ENCODE measurements at regions not wholly inside any gene's neighbourhood (a gene's known extent, or its start where the extent isn't known, plus 50 kb on each side); places are given as distances from the start of the nearest gene placed in this dataset.
"Not testable (repeated sequence)": the region's sequence is repeated elsewhere in the genome, so short reads cannot be mapped to it uniquely, and the experiment has no call there.

- CTCF ChIA-PET, result no interaction called here
- POLR2A ChIA-PET, result no interaction called here
- TF ChIP-seq CTBP1 (IDR thresholded peaks at IDR 0.05; ENCODE audit: borderline replicate concordance) (no peak), SP1 (IDR thresholded peaks at IDR 0.05) (no peak), ZNF384 (IDR thresholded peaks at IDR 0.05) (no peak), ELF4 (IDR thresholded peaks at IDR 0.05) (no peak), FOXK2 (IDR thresholded peaks at IDR 0.05) (no peak), LEF1 (IDR thresholded peaks at IDR 0.05; ENCODE audit: borderline replicate concordance) (no peak)
- DNase-seq (ENCODE audit: extremely low spot score), result no peak
These were observed 276.2 kb upstream of the SEMA3C start for GRCh38 chr7:81195033-81195432.

GRCh38 chr7:81190997-81191768 lies 272.3 kb upstream of the SEMA3C start:
- no peak for TF ChIP-seq HDGF (IDR thresholded peaks at IDR 0.05; ENCODE audit: borderline replicate concordance)
- DNase-seq (ENCODE audit: extremely low spot score), result no peak
- CTCF ChIA-PET, result no interaction called here

GRCh38 chr7:81187753-81188152 lies 268.9 kb upstream of the SEMA3C start:
- TF ChIP-seq FOXA1 (IDR thresholded peaks at IDR 0.05) (no peak), ZNF384 (IDR thresholded peaks at IDR 0.05) (no peak), LEF1 (IDR thresholded peaks at IDR 0.05; ENCODE audit: borderline replicate concordance) (no peak), TARDBP (IDR thresholded peaks at IDR 0.05) (no peak), HDGF (IDR thresholded peaks at IDR 0.05; ENCODE audit: borderline replicate concordance) (no peak), SUZ12 (IDR thresholded peaks at IDR 0.05) (no peak), BHLHE40 (IDR thresholded peaks at IDR 0.05; ENCODE audit: borderline replicate concordance) (no peak), FOXM1 (IDR thresholded peaks at IDR 0.05; ENCODE audit: borderline replicate concordance) (no peak), PKNOX1 (IDR thresholded peaks at IDR 0.05) (no peak)
- POLR2A ChIA-PET, result no interaction called here
- CTCF ChIA-PET, result interaction anchor here (0.8 kb wide), 1 partner anchor 20 kb away, joined by 3 read pairs; no protein-coding TSS in a partner anchor
- no peak for DNase-seq (ENCODE audit: extremely low spot score)

More at GRCh38 chr7:81190997-81191768, 272.3 kb upstream of the SEMA3C start:
- POLR2A ChIA-PET, result no interaction called here

- TF ChIP-seq ZNF384 (IDR thresholded peaks at IDR 0.05) (no peak), LEF1 (IDR thresholded peaks at IDR 0.05; ENCODE audit: borderline replicate concordance) (no peak)
- no peak for DNase-seq (ENCODE audit: extremely low spot score)
- POLR2A ChIA-PET, result no interaction called here
- CTCF ChIA-PET, result interaction anchor here (0.8 kb wide), 1 partner anchor 22 kb away, joined by 3 read pairs; no protein-coding TSS in a partner anchor
These were observed 267.8 kb upstream of the SEMA3C start for GRCh38 chr7:81186691-81187090.

GRCh38 chr7:81185072-81185471 lies 266.2 kb upstream of the SEMA3C start:
- no peak for DNase-seq (ENCODE audit: extremely low spot score)
- ChIA-PET POLR2A (no interaction called here), CTCF (no interaction called here)
- no peak for TF ChIP-seq L3MBTL2 (conservative IDR thresholded peaks at IDR 0.05)
- TF ChIP-seq BHLHE40 (IDR thresholded peaks at IDR 0.05; ENCODE audit: borderline replicate concordance), result no peak
- no peak for TF ChIP-seq LEF1 (IDR thresholded peaks at IDR 0.05; ENCODE audit: borderline replicate concordance)
- no peak for TF ChIP-seq PKNOX1 (IDR thresholded peaks at IDR 0.05)
- no peak for TF ChIP-seq NFRKB (IDR thresholded peaks at IDR 0.05)
- TF ChIP-seq HDGF (IDR thresholded peaks at IDR 0.05; ENCODE audit: borderline replicate concordance), result no peak

GRCh38 chr7:81183326-81183725 lies 264.5 kb upstream of the SEMA3C start:
- DNase-seq (ENCODE audit: extremely low spot score), result no peak
- no peak for TF ChIP-seq TARDBP (IDR thresholded peaks at IDR 0.05)
- no peak for TF ChIP-seq ELF4 (IDR thresholded peaks at IDR 0.05)
- TF ChIP-seq NFRKB (IDR thresholded peaks at IDR 0.05), result no peak
- TF ChIP-seq ZNF384 (IDR thresholded peaks at IDR 0.05), result no peak
- no peak for TF ChIP-seq LEF1 (IDR thresholded peaks at IDR 0.05; ENCODE audit: borderline replicate concordance)
- no peak for TF ChIP-seq FOXM1 (IDR thresholded peaks at IDR 0.05; ENCODE audit: borderline replicate concordance)
- TF ChIP-seq HDGF (IDR thresholded peaks at IDR 0.05; ENCODE audit: borderline replicate concordance), result no peak
- no peak for TF ChIP-seq FOXA1 (IDR thresholded peaks at IDR 0.05)
- no peak for TF ChIP-seq PKNOX1 (IDR thresholded peaks at IDR 0.05)
- no peak for TF ChIP-seq FOXK2 (IDR thresholded peaks at IDR 0.05)
- no peak for TF ChIP-seq BHLHE40 (IDR thresholded peaks at IDR 0.05; ENCODE audit: borderline replicate concordance)
- no peak for TF ChIP-seq ARNT (IDR thresholded peaks at IDR 0.05)
- POLR2A ChIA-PET, result no interaction called here
- CTCF ChIA-PET, result no interaction called here

- not testable (repeated sequence) for DNase-seq (ENCODE audit: extremely low spot score)
- CTCF ChIA-PET, result interaction anchor here (0.6 kb wide), 1 partner anchor 12 kb away, joined by 3 read pairs; no protein-coding TSS in a partner anchor
These were observed 263.2 kb upstream of the SEMA3C start for GRCh38 chr7:81182056-81182455.

More at GRCh38 chr7:81182056-81182455, 263.2 kb upstream of the SEMA3C start:
- POLR2A ChIA-PET, result not testable (repeated sequence)

Measured in HEK293T (cell line).